Left renal cortex interstitium (tissue), 4 donors: ENCODE measurements at regions not wholly inside any gene's neighbourhood (a gene's known extent, or its start where the extent isn't known, plus 50 kb on each side); places are given as distances from the start of the nearest gene placed in this dataset.

Source experiments
- DNase-seq, 4 donors: peaks; one replicate each; pipeline ENCODE4 v3.0.0-alpha.2; 2013; ENCODE audit warnings: low read depth in 4 of 4, low spot score in 2 of 4, missing footprints in 1 of 4

DNA sequence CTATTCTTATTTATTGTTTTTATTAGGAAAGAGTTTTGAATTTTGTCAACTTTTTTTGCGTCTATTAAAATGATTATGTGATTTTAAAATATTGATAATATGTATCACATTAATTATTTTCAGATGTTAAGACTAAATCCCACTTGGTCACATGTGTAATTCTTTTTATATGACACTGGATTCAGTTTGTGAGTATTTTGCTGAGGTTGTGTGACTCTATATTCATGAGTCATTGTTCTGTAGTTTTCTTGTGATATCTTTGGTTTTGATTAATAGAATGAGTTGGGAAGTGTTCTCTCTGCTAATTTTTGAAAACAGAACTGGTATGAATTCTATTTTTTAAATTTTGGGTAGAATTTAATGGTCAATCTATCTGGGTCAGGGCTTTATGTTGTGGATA, 317.9 kb downstream of the ETS1 start:
- DNase-seq = no peak

DNA sequence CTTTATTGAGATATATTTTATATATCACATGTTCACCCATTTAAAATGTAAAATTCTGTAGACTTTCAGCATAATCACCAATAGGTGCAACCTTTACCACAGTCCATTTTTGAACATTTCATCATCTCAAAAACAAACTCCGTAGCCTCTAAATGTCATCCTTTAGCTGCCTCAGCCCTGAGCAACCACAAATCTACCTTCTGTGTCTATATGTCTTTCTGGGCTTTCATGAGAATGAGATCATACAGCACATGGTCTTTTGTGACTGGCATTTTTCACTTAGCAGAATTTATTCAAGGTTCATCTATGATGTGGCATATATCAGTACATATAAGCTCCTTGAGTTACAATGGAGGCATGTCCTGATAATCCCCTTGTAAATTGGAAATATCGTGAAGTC, 320.5 kb downstream of the ETS1 start:
- no peak for DNase-seq

DNA sequence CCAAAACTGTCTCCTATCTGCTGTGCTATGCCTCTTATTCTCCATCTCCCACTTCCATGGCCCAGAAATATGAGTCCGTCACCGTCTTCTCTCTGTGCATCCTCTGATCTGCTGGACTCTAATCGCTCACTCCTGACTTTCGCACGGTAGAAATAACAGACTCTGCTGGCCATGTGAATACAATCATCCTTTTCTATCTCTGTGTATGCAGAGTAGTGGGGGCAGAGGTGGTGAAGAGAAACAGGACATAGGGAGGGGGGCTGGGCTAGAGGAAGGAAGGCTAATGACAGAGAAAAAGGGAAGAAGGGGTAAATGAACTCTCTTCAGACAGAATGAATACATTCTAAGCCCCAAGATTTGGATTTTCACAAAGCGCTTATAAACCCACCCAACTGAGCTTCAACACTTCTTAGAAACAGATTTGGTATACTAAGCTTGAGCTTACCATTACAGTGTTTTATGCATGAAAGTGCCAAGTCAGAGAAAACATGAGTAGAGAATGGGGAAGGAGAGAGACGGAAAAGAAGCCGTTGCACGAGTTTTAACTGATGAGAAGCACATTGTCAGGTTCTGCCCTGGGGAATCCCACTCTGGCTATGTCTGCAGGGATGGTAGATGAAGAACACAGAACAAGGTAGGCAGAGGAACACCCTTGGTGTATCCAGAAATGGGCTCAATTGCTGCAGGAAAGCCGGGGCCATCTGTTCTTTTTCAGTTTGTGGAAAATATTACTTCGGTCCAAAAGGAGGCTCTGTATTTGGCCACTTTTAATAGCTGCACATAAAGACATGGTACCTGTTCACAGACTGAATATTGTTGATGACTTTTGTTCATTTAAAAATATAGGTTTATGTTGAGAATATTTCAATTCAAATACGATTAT, 324.7 kb downstream of the ETS1 start:
- no peak for DNase-seq

DNA sequence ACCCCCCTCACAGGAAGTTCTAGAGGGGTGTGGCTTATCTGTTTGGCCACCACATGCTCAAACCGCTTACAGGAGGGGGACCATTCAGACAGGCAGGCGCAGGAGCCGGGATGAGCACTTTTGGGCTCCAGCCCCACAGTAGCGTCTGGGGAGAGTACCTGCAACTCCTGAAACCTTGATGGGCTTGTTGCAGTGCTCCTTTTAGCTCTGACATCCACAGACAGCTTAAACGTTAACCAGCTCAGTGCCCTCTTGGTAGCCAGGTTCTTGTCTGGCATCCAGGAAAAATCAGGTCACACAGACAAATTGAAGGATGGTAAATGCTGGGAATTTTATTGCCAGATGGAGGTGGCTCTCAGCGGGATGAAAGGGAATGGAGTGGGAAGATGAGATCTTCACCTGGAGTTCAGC, 326.3 kb downstream of the ETS1 start:
- DNase-seq = no peak

DNA sequence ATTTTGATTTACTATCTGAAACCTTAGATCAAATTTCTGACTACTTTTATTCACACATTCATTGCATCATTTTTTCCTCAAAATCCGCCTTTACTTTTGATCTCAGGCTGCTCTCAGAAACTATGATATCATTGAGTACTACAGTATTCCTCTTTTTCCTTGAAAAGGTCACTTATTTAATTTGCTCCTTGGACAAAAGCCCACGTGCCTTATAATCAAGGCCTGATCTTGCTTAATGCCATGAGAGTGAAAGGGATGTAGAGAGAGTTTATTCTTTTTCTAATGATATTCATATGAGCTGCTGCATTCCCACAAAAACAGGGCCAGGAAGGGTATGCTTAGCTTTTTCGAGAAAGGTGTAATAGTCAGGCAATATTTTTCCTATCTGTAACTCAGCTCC, 327.0 kb downstream of the ETS1 start:
- DNase-seq = no peak

DNA sequence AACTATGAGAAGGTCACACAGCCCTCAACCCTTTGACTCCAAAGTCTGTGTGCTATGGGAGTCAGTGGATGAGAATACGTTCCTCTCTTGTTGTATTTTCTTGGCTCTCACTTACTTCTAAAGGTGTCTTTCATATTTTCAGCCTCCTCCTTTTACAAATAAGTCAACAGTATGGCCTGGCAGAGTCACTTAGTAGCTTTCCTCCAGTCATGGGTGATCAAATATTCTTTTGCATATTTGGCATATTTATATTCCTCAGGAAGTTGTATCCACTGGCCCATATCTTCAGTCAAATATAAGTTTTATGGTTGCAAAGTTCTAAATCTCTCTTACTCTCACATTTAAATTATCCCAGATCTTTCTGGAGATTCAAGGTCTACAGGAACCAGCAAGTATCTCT, 327.5 kb downstream of the ETS1 start:
- no peak for DNase-seq

DNA sequence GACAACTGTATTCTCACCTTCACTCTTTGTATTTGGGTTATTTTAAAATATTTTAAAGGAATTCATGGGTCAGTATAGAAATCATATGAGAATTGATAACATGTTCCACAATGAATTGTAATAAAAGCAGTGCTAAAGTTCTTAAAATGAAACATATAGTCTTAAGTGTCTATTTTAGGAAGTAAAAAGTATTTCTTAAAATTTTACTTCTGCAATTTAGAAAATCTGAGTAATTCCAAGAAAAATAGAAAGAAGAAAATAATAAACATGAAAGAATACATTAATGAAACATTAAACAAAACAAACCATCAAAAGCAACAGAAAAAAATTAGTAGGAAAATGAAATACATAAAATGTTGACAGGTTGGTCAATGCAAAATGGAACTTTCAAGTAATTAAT, 332.4 kb downstream of the ETS1 start:
- no peak for DNase-seq

DNA sequence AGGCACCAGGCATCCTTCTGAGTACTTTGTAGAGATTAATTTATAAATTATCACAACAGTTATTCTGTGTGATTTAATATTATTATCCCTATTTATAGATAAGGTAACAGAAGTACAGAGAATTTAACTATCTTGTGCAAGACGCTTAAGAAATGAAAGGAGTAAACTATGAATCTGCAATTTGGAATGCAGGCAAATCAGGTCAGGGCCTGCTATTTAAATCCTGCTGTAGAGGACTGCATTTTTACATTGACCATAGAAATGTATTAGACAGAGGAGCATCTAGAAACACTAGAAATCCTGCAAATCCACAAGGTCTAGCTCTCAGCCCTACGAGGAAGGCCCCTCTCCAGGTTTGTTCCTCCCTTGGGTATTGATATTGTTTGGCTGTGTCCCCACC, 336.2 kb downstream of the ETS1 start:
- DNase-seq = no peak

DNA sequence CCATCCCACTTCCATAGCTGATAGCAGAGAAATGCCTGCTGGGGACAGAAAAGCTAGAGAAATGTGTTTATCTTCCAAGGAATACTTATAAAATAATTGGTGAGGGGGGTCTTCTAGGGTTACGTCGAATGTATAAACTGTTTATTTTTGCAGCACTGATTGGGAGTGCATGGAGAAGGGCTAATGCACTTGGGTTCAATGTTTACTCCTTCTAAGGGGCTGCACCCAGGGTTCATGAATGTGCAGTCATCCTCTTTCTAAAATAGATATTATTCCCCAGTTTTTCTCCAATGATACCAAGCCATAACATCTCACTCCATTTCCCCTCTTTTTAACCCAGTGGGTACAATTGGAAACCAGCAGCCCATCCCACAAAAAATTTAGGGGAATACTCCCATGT, 336.9 kb downstream of the ETS1 start:
- no peak for DNase-seq

DNA sequence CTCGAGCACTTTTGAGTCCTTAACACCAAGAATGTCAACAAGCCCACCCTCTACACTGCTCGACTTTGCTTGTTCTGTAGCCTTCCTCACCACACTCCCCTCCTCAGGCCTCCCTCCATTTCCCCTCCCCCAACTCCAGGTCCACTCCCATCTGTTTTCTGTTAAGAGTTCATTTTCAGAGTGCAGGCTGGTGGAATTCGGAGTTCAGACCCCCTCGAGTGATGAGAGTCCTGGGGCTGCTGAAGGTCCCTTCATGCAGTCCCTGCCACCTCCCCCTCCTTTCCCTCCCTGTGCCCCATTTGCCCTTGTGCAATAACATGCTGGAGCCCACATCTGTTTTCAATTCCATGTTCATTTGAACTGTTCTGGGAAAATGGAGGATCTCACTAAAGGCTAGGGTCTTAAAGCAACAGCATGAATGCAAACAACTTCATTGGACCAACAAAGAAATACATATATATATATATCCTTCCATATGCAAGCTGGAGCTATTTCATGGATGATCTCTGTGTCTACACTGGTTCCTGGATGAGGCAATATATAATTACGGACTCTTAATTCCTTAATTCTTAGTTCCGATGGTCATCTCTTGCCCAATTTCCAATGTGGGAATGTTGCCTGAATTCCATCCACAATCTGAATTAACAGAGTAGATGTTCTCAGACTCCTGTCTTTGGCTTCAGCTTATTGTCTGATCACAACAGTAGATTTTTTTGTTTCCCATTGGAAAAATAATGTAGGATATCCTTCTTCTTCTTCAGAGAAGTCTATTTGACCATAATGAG, 340.4 kb downstream of the ETS1 start:
- no peak for DNase-seq

DNA sequence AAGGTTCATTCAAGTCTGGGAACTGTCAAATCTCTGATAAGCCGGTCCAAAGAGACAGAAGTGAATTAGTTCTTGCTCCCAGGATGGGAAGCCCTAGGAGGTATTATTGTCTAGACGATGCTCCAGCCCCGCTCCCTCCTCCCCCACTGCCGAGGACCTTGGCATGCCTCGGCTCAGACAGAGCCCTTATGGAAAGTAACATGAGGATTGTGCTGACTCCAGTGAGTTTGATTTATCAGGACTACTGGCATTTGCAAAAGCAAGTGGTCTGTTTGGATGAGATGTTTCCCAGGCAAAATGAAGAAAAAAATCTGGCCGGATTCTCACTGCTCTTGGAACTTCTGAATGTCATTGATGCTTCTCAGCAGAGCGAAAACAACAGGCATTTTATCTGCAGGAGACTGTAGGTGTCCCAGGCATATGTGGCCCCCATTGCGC, 341.0 kb downstream of the ETS1 start:
- DNase-seq = peak in 2 of 4 donors; percentile 49 to 50

DNA sequence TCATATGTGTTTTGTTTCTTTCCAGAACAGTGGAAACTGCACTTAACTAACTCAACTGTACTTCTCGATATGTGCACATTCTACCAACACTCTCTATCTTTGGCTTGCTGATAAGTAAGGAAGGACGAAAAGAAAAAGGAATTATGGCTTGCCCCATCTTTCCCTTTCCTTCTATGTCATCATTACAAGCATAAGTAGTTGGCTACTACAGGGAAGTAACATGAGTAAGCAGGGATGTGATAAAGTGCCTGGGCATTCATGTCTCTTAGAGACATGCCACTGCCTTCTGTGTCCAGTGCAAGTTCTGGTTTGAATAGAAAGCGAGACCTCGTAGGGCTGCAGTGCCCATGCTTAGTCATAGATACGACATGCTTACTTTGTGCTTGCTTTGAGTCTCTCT, 342.5 kb downstream of the ETS1 start:
- DNase-seq = no peak

DNA sequence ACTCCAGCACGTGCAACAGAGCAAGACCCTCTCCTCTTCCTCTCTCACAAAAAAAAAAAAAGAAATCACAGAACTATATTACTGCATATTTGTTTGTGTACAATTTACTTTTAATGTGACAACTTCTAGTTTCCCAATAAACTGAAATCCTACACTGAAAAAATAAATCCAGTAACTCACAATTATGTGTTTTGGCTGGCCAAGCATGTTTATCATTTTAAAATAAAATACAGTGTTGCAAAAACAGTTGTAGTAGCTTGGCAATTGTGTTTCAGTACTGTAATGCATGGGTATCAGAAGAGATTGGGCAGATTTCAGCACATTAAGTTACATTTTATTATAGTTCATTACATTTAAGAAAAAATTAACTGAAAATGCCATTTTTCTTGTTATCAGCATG, 344.9 kb downstream of the ETS1 start:
- no peak for DNase-seq

DNA sequence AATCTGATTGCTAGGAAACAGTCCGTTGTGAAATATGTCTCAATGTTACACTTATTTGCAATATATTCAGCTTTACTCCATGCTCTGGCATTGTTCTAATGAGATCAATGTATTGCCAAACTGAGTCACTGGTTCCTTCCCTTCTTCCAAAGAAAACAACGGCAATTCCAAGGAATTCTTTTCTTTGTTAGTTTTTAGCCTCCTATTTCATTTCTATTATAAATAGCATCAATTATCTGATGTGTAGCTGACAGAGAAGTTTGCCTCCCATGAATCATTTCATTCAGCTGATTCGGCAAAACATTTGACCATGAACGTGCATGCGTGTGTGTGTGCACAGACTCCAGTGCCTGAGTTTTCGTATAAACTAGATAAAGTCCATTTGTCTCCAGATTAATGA, 346.8 kb downstream of the ETS1 start:
- no peak for DNase-seq

DNA sequence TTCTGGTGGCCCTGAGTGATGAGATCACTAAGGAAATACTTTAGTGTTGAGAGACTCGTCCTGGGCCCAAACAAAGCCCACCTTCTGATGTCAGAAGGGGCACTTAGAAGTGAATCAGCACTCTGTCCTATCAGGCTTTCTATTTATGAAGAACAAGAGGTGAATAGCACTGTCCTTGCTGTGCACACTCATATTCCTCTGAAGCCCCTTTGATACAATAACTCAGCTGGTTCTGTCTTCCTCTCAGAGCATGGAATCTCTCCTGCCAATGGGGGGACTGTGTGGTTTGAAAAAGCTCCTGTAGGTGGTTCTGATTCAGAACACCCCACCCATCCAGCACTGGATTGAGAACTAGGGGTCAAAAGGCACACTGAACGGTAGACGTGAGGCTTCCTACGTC, 348.1 kb downstream of the ETS1 start:
- no peak for DNase-seq

DNA sequence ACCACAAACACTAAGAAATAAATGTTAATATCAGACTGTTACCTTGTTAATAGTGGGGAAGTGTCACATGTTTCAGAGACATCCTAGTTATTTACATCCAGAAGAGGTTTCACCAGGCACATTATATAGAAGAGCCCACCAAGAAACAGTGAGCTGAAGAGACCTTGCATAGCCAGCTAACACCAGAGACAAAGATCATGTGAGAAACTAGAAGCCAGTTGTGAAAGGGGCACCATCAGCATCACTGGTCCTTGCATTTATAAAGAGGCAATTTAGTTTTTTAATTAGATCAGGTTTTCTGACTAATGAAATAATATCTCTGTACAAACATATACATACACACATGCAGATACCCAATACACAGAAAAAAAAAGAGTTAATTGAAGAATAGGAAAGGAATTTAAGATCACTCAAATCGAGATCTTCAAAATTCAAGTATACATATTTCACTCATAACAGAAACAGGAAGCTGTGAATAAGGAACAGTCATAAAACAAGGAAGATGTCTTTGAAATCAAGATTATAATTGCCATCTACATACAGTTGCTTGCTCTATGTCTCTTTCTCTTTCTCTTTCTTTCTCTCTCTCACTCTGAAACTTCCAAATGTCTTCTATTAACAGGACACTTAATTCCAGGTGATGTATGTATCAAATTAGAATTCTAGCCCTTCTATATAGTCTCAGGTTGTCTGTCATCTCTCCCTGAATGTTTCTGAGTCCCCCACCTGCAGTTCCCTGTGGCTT, 348.7 kb downstream of the ETS1 start:
- DNase-seq = no peak

DNA sequence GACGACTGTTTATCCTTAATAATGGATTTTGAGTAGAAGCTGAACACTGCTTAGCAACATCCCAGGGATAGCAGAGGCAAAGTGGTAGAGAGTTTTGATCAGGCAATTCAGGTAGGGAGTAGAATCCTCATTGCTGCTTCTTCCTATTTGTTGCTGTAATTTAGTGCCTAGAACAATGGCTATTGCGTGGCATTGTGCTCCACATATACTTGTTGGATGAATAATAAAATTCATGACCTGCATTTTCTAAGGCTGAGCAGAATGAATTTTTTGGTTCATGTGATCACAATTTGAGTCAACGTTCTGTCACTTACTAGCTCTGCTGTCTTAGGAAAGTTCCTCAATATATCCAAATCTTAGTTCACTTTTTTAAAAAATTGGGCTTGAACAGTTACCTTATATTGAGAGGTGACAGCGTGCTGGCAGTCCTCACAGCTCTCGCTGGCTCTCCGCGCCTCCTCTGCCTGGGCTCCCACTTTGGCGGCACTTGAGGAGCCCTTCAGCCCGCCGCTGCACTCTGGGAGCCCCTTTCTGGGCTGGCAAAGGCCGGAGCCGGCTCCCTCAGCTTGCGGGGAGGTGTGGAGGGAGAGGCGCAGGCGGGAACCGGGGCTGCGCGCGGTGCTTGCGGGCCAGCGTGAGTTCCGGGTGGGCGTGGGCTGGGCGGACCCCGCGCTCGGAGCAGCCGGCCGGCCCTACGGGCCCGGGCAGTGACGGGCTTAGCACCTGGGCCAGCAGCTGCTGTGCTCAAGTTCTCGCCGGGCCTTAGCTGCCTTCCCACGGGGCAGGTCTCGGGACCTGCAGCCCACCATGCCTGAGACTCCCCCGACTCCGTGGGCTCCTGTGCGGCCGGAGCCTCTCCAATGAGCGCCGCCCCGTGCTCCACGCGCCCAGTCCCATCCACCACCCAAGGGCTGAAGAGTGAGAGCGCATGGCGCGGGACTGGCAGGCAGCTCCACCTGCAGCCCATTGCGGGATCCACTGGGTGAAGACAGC, 350.6 kb downstream of the ETS1 start:
- DNase-seq = no peak

DNA sequence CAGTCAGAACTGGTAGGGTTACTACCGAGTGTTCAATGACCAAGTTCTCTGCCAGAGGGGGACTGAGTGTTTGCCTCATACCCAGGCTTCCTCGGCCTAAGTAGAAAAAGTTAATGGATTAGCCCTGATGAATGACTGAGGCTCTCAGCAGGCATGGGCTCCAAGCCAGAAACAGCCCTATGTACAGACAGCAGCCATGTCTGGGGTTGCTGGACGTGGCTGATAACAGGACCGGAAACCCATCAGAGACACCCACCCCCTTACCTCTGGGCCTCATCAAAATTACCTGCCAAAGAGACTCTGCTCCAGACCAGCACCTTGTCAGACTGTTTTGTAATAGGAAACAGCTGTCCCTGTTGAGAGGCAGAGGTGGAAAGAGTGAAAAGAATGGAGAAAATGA, 351.4 kb downstream of the ETS1 start:
- no peak for DNase-seq

DNA sequence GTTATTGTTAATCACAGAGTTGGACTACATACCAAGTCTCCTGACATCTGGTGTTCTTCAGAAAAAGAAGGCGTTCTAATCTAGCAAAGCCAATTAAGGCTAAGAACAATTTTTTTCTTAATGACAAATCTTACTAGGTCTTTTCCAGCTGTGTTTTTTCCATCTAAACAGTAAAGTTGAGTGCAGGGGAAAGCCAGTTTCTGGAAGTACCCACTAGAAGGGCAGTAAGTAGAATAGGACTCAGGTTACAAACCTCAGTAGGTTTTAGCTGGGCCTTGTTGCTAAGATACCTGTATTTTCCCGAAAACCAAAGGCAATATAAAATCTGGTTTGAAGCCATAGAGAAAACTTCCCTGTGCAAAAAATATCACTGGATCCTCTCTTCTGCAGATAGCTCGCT, 351.9 kb downstream of the ETS1 start:
- no peak for DNase-seq

DNA sequence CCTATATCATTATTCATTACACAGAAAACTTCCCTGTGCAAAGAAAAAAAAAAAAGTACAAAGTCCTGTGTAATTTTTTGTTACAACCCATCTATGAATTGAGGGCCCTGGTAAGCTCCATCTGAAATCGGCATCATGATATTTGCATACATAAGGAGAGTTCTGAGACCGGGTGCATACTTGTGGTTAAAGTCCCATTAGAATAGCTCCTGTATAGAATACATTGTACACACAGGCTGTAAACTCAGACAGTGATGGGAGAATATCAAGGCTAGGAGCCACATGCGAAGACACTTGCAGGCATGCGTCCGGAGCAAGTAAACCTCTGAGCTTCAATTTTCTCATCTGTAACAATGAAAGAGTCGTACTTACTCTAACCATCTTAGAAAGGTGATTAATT, 353.2 kb downstream of the ETS1 start:
- DNase-seq = no peak
